GM18858 (cell line): ENCODE measurements at regions not wholly inside any gene's neighbourhood (a gene's known extent, or its start where the extent isn't known, plus 50 kb on each side); places are given as distances from the start of the nearest gene placed in this dataset.
"Not testable (repeated sequence)": the region's sequence is repeated elsewhere in the genome, so short reads cannot be mapped to it uniquely, and the experiment has no call there.

ENCODE experiments used
- ATAC-seq: cut with Tn5 transposase; IDR thresholded peaks from one replicate; pipeline ENCODE4 v1.9.1; 2021; ENCODE audit not compliant: unreplicated experiment

GRCh38 chr7:89761173-89761572 is 393.1 kb upstream of the STEAP1 start:
- ATAC-seq: no peak

DNA sequence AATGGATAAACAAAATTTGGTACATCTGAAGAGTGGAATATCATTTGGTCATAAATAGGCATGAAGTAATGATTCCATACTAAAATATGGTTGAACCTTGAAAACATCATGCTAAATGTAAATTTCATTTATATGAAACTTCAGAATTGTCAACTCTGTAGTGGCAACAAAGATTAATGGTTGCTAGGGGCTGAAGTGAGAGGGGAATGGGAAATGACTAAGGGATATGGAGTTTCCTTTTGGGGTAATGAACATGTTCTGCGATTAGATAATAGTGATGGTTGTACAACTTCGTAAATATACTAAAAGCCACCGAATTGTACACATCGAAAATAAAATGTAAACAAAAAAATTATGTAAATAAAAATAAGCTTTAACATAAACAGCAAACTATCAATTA is 384.1 kb upstream of the STEAP1 start:
- ATAC-seq: no peak

- no peak for ATAC-seq
These were observed 383.1 kb upstream of the STEAP1 start for GRCh38 chr7:89771003-89771636.

DNA sequence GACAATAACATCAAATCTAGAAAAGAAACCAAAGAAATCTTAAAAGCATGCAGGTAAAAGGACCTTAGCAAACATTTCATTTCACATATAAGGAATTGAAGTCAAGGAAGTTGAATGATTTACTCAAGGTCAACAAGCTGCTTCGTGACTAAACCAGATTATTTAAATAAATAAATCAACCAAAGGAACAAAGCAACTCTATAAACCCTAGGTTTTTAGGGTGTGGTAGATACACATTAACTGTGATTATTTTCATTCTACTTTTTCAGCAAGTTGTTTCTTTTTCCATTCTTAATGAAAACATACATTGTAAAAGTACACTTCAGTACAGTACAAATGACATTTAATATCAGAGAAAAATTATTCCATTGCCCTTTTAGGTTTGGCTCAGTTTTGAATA is 382.0 kb upstream of the STEAP1 start:
- ATAC-seq: no peak

DNA sequence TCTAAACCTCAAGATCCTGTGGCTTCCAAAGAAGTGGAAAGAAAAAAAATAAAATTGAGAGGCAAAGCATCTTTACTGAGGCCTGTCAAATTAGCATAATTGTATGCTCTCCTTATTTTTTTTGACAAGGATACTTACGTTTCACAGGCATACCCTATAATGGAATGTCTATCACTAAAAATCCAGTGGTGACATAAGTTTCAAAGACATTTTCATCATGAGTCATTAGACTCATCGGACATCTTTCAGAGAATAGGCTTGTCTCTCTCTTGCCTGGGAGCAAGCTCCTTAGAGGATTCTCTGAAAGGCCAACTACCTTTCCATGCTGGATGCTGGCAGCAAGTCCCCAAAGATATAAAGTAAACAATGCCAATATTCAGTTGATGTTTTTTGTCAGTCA is 380.7 kb upstream of the STEAP1 start:
- ATAC-seq: no peak

DNA sequence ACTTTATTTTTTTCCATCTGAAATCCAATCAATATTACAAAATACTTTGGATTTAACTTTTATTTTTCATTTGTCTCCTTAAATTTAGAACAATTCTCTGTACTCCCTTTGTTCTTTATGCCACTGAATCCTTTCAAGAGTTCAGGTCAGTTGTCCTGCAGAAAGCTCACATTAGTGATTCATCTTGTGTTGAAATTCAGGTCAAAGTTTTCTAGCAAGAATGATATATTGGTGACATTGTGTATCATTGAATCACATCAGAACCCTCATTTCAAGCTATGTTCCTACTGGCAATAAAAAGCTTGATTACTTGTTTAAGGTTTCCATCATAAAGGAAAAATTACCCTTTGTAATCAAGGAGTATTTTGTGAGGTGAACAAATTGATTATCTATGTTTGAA is 378.8 kb upstream of the STEAP1 start:
- no peak for ATAC-seq

DNA sequence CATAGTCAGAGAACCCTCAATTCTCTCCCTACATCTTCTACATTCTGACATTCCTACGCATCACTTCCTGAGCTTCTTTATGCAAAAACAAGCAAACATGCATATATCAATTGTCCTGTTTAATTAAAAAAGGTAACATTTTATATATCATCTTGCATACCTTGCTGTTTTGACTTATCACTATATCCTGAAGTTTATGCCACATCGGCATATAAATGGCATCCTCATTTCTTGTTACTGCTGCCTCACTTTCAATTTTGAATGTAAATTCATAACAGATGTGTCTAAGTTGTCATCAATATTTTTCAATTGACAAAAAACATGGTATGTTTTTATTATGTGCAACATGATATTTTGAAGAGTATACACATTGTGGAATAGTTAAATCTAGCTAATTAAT is 377.3 kb upstream of the STEAP1 start:
- ATAC-seq: no peak

DNA sequence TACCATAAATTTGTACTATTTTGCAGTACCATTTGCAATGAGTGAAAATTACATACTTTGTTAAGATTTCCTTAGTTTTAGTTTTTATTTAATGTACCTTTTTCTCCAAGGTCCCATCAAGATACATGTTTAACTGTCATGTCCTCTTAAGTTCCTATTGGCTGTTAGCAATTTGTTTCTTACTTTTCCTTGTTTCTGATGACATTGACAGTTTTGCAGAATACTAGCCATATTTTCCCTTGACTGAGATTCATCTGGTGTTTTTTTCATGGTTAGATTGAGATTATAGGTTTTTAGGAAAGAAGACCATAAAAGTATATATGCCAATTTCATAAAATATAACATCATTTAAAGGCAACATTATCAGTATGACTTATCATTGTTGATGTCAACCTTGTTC is 376.8 kb upstream of the STEAP1 start:
- no peak for ATAC-seq

- no peak for ATAC-seq
These were observed 374.0 kb upstream of the STEAP1 start for GRCh38 chr7:89780291-89780690.

DNA sequence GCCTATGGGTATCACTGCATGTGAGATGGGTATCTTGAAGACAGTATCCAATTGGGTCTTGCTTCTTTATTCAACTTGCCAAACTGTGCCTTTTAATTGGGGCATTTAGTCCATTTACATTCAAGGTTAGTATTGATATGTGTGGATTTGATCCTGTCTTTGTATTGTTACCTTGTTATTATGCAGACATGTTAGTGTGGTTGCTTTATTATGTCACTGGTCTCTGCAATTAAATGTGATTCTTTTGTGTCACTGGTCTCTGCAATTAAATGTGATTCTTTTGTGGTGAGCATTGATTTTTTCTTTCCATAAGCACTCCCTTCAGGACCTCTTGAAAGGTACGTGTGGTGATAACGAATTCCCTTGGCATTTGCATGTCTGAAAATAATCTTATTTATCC is 357.8 kb upstream of the STEAP1 start:
- ATAC-seq: no peak

GRCh38 chr7:89797965-89798598 is 356.2 kb upstream of the STEAP1 start:
- no peak for ATAC-seq

- no peak for ATAC-seq
These were observed 355.7 kb upstream of the STEAP1 start for GRCh38 chr7:89798599-89798996.

GRCh38 chr7:89800761-89801160 is 353.5 kb upstream of the STEAP1 start:
- no peak for ATAC-seq

DNA sequence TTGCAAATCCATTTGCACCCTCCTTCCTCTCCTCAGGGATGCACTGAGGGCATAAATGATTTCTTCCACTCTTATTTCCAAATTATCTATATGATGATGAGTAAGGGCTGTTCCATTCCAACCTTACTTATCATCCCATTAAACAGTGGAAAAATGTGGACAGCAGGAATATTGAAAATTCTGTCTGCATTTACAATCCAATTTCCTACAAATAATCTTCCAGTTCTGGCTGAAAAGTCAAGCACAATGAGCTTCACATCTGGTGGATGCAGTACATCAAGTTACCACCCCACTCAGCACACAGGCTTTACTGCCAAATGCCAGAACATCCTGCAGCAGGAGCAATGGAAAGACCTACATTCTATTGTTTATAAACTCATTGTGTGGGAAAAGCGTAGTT is 345.0 kb upstream of the STEAP1 start:
- no peak for ATAC-seq

DNA sequence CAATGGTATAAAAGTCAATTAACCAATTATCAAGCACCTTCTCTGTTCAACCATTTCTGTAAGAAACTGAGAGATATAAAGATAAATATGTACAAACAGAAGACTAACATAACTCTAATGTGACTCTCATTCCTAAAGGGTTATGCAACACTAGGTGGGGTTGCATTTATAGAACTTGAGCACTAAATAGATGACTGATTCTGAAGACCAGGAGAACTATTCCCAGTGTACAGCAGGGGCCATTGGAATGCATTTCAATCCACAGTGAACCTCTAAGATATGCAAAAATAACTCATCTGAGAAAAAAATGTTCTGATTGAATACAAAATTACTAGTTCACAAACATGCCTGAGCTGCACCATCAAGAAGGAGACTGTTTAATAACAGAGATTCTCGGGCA is 341.2 kb upstream of the STEAP1 start:
- ATAC-seq: no peak

DNA sequence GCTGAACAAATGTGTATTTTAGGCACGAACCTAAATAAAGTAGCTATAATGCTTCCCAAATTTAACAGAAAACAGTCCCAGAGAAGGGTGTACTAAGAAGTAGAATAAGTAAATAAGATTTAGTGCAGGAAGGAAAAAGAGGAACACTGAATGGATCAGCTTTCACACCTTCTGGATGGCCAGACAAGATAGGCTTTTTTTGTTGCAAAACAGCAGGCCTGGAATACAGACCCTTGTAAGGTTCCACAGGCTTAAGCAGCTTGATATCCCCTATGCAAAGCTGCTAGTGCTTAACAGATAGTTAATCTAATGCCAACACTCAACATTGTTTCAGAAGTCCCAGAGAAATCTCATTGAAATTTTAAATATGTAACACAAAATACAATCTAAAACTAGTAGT is 328.1 kb upstream of the STEAP1 start:
- no peak for ATAC-seq

- no peak for ATAC-seq
These were observed 327.7 kb upstream of the STEAP1 start for GRCh38 chr7:89826557-89826956.

DNA sequence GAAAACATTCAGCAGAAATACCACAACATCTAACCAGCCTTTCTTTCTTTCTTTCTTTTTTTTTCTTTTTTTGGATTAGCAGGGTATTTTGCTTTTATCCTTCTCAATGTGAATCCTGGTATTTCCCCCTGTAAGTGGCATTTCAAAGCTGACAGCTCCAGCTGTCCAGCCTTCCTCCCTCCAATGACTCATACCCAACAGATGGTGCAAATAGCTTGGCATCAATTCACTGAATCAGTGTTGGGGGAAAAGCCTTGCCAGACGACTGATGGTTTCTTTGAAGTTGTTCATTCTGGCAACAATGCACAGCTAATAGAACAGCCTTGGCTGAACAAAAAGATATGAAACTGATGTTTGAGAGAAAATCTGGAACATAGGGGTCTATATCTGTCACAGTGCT is 316.8 kb upstream of the STEAP1 start:
- no peak for ATAC-seq

GRCh38 chr7:89839329-89839728 is 314.9 kb upstream of the STEAP1 start:
- ATAC-seq: peak; percentile 69

- no peak for ATAC-seq
These were observed 308.3 kb upstream of the STEAP1 start for GRCh38 chr7:89845952-89846351.

DNA sequence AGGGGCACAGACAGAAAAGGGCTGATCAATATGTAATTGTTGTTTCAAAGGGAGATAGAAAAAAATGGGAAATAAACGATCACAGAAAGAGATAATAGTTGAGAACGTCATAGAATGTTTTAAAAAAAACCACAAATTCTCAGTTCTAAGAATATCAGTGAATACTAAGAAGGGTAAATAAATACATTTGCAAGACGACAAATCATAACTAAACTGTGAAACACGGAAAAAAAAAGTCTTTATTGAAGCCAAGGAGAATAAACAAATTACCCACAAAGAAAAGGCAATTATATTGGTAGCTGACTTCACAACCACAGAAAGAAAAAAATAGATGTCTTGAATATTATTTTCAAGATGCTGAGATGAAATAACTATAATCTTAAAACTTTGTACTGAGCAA is 305.2 kb upstream of the STEAP1 start:
- no peak for ATAC-seq

GRCh38 chr7:89857053-89857452 is 297.2 kb upstream of the STEAP1 start:
- not testable (repeated sequence) for ATAC-seq

DNA sequence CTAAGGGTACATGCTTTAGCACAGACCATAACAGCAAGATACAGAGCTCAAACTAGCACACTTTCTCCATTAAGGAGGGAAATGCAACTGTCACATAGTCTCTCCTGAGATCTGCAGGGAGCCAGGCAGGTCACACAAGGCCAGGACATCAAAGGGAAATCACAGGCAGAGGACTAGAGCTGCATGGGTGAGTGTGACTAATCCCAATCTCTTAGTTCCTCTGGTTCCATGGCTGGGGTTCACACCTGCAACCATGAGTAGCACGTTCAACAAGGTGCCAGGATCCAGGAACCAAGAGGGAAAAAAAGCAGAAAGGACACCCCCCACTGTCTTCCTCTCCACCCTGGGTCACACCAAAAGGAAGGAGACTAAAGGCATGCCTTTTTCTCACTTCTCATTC is 296.5 kb upstream of the STEAP1 start:
- no peak for ATAC-seq
